Uterus (tissue), 2 donors: ENCODE measurements at regions not wholly inside any gene's neighbourhood (a gene's known extent, or its start where the extent isn't known, plus 50 kb on each side); places are given as distances from the start of the nearest gene placed in this dataset.

Experiments
- POLR2A ChIP-seq, 2 donors: fragments of 450-650 bp; IDR thresholded peaks; one replicate each; pipeline ENCODE4 v1.6.1; 2016; ENCODE audit warnings: antibody characterized with exemption in 2 of 2, mild to moderate bottlenecking in 1 of 2, moderate library complexity in 1 of 2
- TF ChIP-seq, protein P1 (sequence below), 4 experiments: fragments of 200-600 bp in 2 of 4; fragments of 450-650 bp in 2 of 4; sonication (generic) in 2 of 4; IDR thresholded peaks; one replicate each; pipeline ENCODE4 v1.5.1; 2016 to 2019; ENCODE audit warnings: antibody characterized with exemption in 4 of 4, mild to moderate bottlenecking in 2 of 4, moderate library complexity in 1 of 4

DNA sequence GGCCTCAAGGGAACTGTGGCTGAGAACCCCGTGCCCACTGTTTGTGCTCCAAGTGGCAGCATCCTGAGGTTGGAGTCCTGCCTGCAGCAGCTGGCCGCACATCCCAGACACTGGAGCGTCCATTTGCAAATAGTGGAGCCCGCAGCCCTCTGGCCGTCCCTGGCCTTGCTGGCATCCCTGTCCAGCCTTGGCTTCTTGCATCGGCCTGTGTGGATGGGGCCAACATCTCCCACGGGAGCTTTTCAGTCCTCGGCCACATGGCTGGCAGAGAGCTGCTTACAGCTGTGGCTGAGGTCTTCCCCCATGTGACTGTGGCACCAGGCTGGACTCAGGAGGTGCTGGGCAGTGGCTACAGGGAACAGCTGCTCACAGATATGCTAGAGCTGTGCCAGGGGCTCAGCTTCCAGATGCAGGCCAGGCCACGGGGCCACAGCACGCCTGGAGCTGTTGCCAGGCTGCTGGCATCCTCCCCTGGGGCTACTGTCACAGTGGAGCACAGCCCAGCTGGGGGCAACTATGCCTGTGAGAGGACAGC is 71.2 kb downstream of the FAM43A start:
- TF ChIP-seq, protein P1, sequence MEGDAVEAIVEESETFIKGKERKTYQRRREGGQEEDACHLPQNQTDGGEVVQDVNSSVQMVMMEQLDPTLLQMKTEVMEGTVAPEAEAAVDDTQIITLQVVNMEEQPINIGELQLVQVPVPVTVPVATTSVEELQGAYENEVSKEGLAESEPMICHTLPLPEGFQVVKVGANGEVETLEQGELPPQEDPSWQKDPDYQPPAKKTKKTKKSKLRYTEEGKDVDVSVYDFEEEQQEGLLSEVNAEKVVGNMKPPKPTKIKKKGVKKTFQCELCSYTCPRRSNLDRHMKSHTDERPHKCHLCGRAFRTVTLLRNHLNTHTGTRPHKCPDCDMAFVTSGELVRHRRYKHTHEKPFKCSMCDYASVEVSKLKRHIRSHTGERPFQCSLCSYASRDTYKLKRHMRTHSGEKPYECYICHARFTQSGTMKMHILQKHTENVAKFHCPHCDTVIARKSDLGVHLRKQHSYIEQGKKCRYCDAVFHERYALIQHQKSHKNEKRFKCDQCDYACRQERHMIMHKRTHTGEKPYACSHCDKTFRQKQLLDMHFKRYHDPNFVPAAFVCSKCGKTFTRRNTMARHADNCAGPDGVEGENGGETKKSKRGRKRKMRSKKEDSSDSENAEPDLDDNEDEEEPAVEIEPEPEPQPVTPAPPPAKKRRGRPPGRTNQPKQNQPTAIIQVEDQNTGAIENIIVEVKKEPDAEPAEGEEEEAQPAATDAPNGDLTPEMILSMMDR (IDR thresholded peaks at IDR 0.05), result no peak
- TF ChIP-seq POLR2A (IDR thresholded peaks at IDR 0.05), result no peak
